Omental fat pad (tissue), 3 donors: ENCODE measurements at regions not wholly inside any gene's neighbourhood (a gene's known extent, or its start where the extent isn't known, plus 50 kb on each side); places are given as distances from the start of the nearest gene placed in this dataset.

Experiments used
- ATAC-seq: fragments of 150-250 bp; one replicate; pipeline ENCODE4 v1.9.1; 2016; ENCODE audit warnings: mild to moderate bottlenecking, moderate library complexity; ENCODE audit not compliant: low FRiP score
- DNase-seq: peaks from one replicate; pipeline ENCODE4 v3.0.0-alpha.2; 2019; ENCODE audit warnings: low spot score
- CTCF ChIP-seq, 3 donors: fragments of 450-650 bp; IDR thresholded peaks; one replicate each; pipeline ENCODE4 v1.5.1; 2016 to 2017; ENCODE audit warnings: antibody characterized with exemption in 3 of 3, mild to moderate bottlenecking in 3 of 3, moderate library complexity in 2 of 3

GRCh38 chr3:95036526-95037021 lies 973.7 kb downstream of the NSUN3 start:
- no peak for TF ChIP-seq CTCF (IDR thresholded peaks at IDR 0.05)
- ATAC-seq (no peak), DNase-seq (no peak)

- no peak for TF ChIP-seq CTCF (IDR thresholded peaks at IDR 0.05)
Measured at GRCh38 chr3:95037097-95037496, 974.2 kb downstream of the NSUN3 start.

GRCh38 chr3:95037927-95038326 lies 975.1 kb downstream of the NSUN3 start:
- no peak for DNase-seq
- no peak for TF ChIP-seq CTCF (IDR thresholded peaks at IDR 0.05)
- ATAC-seq = no peak

More at GRCh38 chr3:95037097-95037496, 974.2 kb downstream of the NSUN3 start:
- ATAC-seq = no peak
- no peak for DNase-seq

- no peak for ATAC-seq
- DNase-seq = no peak
- no peak for TF ChIP-seq CTCF (IDR thresholded peaks at IDR 0.05)
Measured at GRCh38 chr3:95044101-95044500, 981.2 kb downstream of the NSUN3 start.

GRCh38 chr3:95048564-95048963 lies 985.7 kb downstream of the NSUN3 start:
- ATAC-seq (no peak), DNase-seq (no peak)
- TF ChIP-seq CTCF (IDR thresholded peaks at IDR 0.05) = no peak

- ATAC-seq (no peak), DNase-seq (no peak)
- no peak for TF ChIP-seq CTCF (IDR thresholded peaks at IDR 0.05)
Measured at GRCh38 chr3:95049841-95050240, 987.0 kb downstream of the NSUN3 start.

GRCh38 chr3:95055288-95055687 lies 992.4 kb downstream of the NSUN3 start:
- ATAC-seq (no peak), DNase-seq (no peak)
- TF ChIP-seq CTCF (IDR thresholded peaks at IDR 0.05) = no peak
